RWPE2 (cell line): ENCODE measurements at regions not wholly inside any gene's neighbourhood (a gene's known extent, or its start where the extent isn't known, plus 50 kb on each side); places are given as distances from the start of the nearest gene placed in this dataset.

ENCODE experiments used
- ATAC-seq: fragments of 200-7000 bp; cut with Tn5 transposase; 3 replicates; pipeline ENCODE4 v1.9.1; 2021; ENCODE audit warnings: low read depth
- DNase-seq: peaks from one replicate; pipeline ENCODE4 v3.0.0-alpha.2; 2020; ENCODE audit warnings: low spot score
- H3K27ac ChIP-seq: fragments of 450-650 bp; 2 replicates; pipeline ENCODE4 v1.5.1; 2017; ENCODE audit warnings: mild to moderate bottlenecking; ENCODE audit not compliant: poor library complexity, severe bottlenecking
- H3K27me3 ChIP-seq: fragments of 250-450 bp; sonication (Bioruptor Pico); 2 replicates; pipeline ENCODE4 v1.5.1; 2021; ENCODE audit warnings: mild to moderate bottlenecking, moderate library complexity; ENCODE audit not compliant: insufficient read depth, poor library complexity, severe bottlenecking
- H3K36me3 ChIP-seq: fragments of 250-450 bp; sonication (Bioruptor Pico); 2 replicates; pipeline ENCODE4 v1.5.1; 2020; ENCODE audit warnings: low read depth, mild to moderate bottlenecking, moderate library complexity
- H3K4me1 ChIP-seq: fragments of 250-450 bp; sonication (Bioruptor Pico); 2 replicates; pipeline ENCODE4 v1.5.1; 2021; ENCODE audit warnings: mild to moderate bottlenecking, moderate library complexity; ENCODE audit not compliant: insufficient read depth, poor library complexity, severe bottlenecking
- H3K4me3 ChIP-seq: fragments of 250-450 bp; sonication (Bioruptor Pico); 2 replicates; pipeline ENCODE4 v1.5.1; 2021; ENCODE audit warnings: mild to moderate bottlenecking, moderate library complexity; ENCODE audit not compliant: severe bottlenecking
- H3K9me3 ChIP-seq: fragments of 250-450 bp; sonication (Bioruptor Pico); 2 replicates; pipeline ENCODE4 v1.5.1; 2021; ENCODE audit warnings: mild to moderate bottlenecking, moderate library complexity; ENCODE audit not compliant: severe bottlenecking
- CTCF ChIP-seq: fragments of 450-650 bp; IDR thresholded peaks from one replicate; pipeline ENCODE4 v1.5.1; 2017; ENCODE audit warnings: mild to moderate bottlenecking, moderate library complexity; ENCODE audit not compliant: poor library complexity, severe bottlenecking

DNA sequence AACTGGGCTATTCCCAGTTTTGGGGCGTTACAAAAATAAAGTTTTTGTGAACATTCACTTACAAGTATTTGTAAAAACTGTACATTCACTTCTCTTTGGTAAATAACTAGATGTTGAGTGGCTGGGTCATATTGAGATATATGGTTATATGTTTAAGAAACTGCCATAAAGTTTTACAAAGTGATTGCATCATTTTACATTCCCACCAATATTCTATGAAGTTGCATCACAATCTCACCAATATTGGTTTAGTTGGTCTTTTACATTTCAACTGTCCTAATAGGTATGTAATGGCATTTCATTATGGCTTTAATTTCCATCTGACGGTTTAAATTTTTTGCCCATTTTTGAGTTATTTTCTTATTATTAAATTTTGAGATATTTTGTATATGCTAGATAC lies 251.7 kb upstream of the GNAI1 start:
- DNase-seq (no peak), ATAC-seq (no peak)
- Histone ChIP-seq H3K9me3 (no peaks in the 10 kb centered on the region), H3K27ac (no peak overlapping the region), H3K4me1 (no peaks in the 10 kb centered on the region), H3K27me3 (no peaks in the 10 kb centered on the region), H3K36me3 (no peaks in the 10 kb centered on the region), H3K4me3 (no peak overlapping the region)
- no peak for TF ChIP-seq CTCF

DNA sequence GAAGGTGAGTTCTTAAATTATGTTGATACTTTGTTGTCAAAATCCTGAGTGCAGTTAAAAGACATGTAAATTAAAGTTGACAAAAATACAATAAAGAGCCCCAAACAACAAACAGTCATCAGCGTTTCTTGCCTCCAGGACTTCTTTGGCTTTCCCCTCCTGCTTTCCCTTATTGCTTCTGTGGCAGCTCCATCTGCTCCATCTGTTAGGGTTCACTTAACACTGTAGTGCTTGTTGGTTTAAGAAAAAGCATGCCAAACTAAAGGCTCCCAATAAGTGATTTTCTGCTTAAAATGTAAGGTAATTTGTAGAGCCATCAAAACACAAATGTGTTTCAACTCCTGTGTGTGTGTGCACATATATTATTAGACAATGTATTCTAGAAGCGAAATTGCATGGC lies 254.3 kb upstream of the GNAI1 start:
- H3K4me3 ChIP-seq: no peak overlapping the region
- H3K36me3 ChIP-seq: no peaks in the 10 kb centered on the region
- H3K4me1 ChIP-seq: no peaks in the 10 kb centered on the region
- H3K27ac ChIP-seq: no peak overlapping the region
- TF ChIP-seq CTCF: no peak
- H3K27me3 ChIP-seq: no peaks in the 10 kb centered on the region
- ATAC-seq (no peak), DNase-seq (no peak)
- no peaks in the 10 kb centered on the region for H3K9me3 ChIP-seq

- no peaks in the 10 kb centered on the region for H3K27me3 ChIP-seq
- H3K4me1 ChIP-seq: no peaks in the 10 kb centered on the region
- no peak for TF ChIP-seq CTCF
- DNase-seq (no peak), ATAC-seq (no peak)
- H3K27ac ChIP-seq: no peak overlapping the region
- H3K9me3 ChIP-seq: no peaks in the 10 kb centered on the region
- H3K4me3 ChIP-seq: no peak overlapping the region
- H3K36me3 ChIP-seq: no peaks in the 10 kb centered on the region
Observed at GRCh38 chr7:79877874-79878465, 256.7 kb upstream of the GNAI1 start.

GRCh38 chr7:79876848-79877252 lies 257.8 kb upstream of the GNAI1 start:
- no peak for TF ChIP-seq CTCF
- no peak overlapping the region for H3K27ac ChIP-seq
- peak; percentile 97 for ATAC-seq
- H3K9me3 ChIP-seq: no peaks in the 10 kb centered on the region
- H3K36me3 ChIP-seq: no peaks in the 10 kb centered on the region
- H3K4me1 ChIP-seq: no peaks in the 10 kb centered on the region
- no peaks in the 10 kb centered on the region for H3K27me3 ChIP-seq
- DNase-seq: no peak
- no peak overlapping the region for H3K4me3 ChIP-seq

DNA sequence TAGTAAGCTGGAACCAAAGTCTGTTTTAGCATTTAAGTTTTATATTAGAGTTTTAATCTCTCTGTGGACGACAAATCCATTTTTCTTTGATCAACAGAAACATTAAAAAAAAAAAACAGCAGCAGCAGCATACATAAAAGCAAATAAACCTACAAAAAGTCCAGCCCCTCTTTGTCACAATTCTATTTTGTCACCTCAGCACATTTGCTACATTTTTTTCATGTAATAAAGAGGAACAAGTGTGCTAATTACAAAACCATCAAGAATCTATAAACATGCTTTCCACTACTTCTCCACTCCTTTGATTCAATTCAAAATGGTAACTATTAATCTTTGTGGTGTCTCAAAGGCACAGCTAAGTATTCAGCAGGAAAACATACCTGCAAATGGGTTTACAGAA lies 259.8 kb upstream of the GNAI1 start:
- no peak overlapping the region for H3K27ac ChIP-seq
- no peak for ATAC-seq
- H3K4me1 ChIP-seq: no peaks in the 10 kb centered on the region
- no peak for DNase-seq
- no peak overlapping the region for H3K4me3 ChIP-seq
- no peaks in the 10 kb centered on the region for H3K27me3 ChIP-seq
- TF ChIP-seq CTCF: no peak
- no peaks in the 10 kb centered on the region for H3K36me3 ChIP-seq
- no peaks in the 10 kb centered on the region for H3K9me3 ChIP-seq
